Keratinocyte (primary cell): ENCODE measurements at regions not wholly inside any gene's neighbourhood (a gene's known extent, or its start where the extent isn't known, plus 50 kb on each side); places are given as distances from the start of the nearest gene placed in this dataset.

Source experiments
- DNase-seq: peaks from one replicate; pipeline ENCODE4 v3.0.0-alpha.2; 2011; ENCODE audit warnings: low read depth, missing footprints, low spot score
- FAIRE-seq: peaks from 2 replicates; lab custom pipeline; 2011; peaks lifted over from hg19 to GRCh38; lab: Jason Lieb, UNC
- H2AFZ ChIP-seq: 2 replicates; pipeline ENCODE4 v1.6.0; 2012; ENCODE audit warnings: low read length, control low read depth, inconsistent platforms; ENCODE audit not compliant: control insufficient read depth
- H3K27ac ChIP-seq: 2 replicates; pipeline ENCODE4 v1.5.1; 2011; ENCODE audit warnings: low read length; ENCODE audit not compliant: control insufficient read depth, insufficient read depth
- H3K27me3 ChIP-seq: 3 replicates; pipeline ENCODE4 v1.6.0; 2011; ENCODE audit warnings: low read length; ENCODE audit not compliant: control insufficient read depth, insufficient read depth; ENCODE audit errors: extremely low read depth
- H3K36me3 ChIP-seq, 2 experiments: 2 replicates in 1 of 2; 3 replicates in 1 of 2; pipeline ENCODE4 v1.5.1; 2011; ENCODE audit warnings: low read length in 2 of 2, mild to moderate bottlenecking in 1 of 2; ENCODE audit not compliant: control insufficient read depth in 2 of 2, insufficient read depth in 2 of 2; ENCODE audit errors: extremely low read depth in 1 of 2
- H3K4me1 ChIP-seq: 3 replicates; pipeline ENCODE4 v1.5.1; 2011; ENCODE audit warnings: low read length; ENCODE audit not compliant: control insufficient read depth, insufficient read depth; ENCODE audit errors: extremely low read depth
- H3K4me2 ChIP-seq: 3 replicates; pipeline ENCODE4 v1.6.0; 2011; ENCODE audit warnings: low read depth, low read length; ENCODE audit not compliant: control insufficient read depth, insufficient read depth; ENCODE audit errors: extremely low read depth
- H3K4me3 ChIP-seq, 3 experiments: fragments of 200-600 bp in 1 of 3; sonication (generic) in 1 of 3; 2 replicates in 2 of 3; 3 replicates in 1 of 3; pipeline ENCODE4 v1.5.1; 2011 to 2016; ENCODE audit warnings: low read length in 3 of 3, mild to moderate bottlenecking in 3 of 3, control low read depth in 2 of 3, inconsistent platforms in 1 of 3, low read depth in 1 of 3, mixed read lengths in 1 of 3, mixed run types in 1 of 3, moderate library complexity in 1 of 3; ENCODE audit not compliant: control insufficient read depth in 2 of 3, insufficient read depth in 2 of 3; ENCODE audit errors: extremely low read depth in 1 of 3
- H3K79me2 ChIP-seq: 2 replicates; pipeline ENCODE4 v1.6.0; 2012; ENCODE audit warnings: low read length; ENCODE audit not compliant: control insufficient read depth, insufficient read depth
- H3K9ac ChIP-seq: 3 replicates; pipeline ENCODE4 v1.6.0; 2011; ENCODE audit warnings: low read length; ENCODE audit not compliant: control insufficient read depth, insufficient read depth; ENCODE audit errors: extremely low read depth
- H3K9me1 ChIP-seq: 3 replicates; pipeline ENCODE4 v1.6.0; 2011; ENCODE audit warnings: low read length; ENCODE audit not compliant: control insufficient read depth, insufficient read depth; ENCODE audit errors: extremely low read depth
- H3K9me3 ChIP-seq: 2 replicates; pipeline ENCODE4 v1.5.1; 2012; ENCODE audit warnings: low read depth, low read length; ENCODE audit not compliant: control insufficient read depth
- H4K20me1 ChIP-seq: 3 replicates; pipeline ENCODE4 v1.6.0; 2011; ENCODE audit warnings: low read length; ENCODE audit not compliant: control insufficient read depth, insufficient read depth; ENCODE audit errors: extremely low read depth
- CTCF ChIP-seq, 3 experiments: IDR thresholded peaks in 1 of 3; conservative IDR thresholded peaks in 1 of 3; optimal IDR thresholded peaks in 1 of 3; 2 replicates in 2 of 3; 3 replicates in 1 of 3; pipeline versions ENCODE3 to v1.5.1; 2011; ENCODE audit warnings: low read length in 3 of 3, mild to moderate bottlenecking in 3 of 3, moderate library complexity in 2 of 3, control low read depth in 1 of 3, inconsistent platforms in 1 of 3; ENCODE audit not compliant: insufficient read depth in 2 of 3; ENCODE audit errors: extremely low read depth in 1 of 3
- EZH2 ChIP-seq: IDR thresholded peaks from one replicate; pipeline ENCODE4 v1.6.1; 2012; ENCODE audit warnings: inconsistent platforms, mild to moderate bottlenecking, low read length, moderate library complexity
- dilution Hi-C: fragments of 300-500 bp; cut with MboI; formaldehyde crosslinking; loops from one replicate; pipeline ENCODE4 v1.7.0; 2020; ENCODE audit warnings: low sequenced_read_pairs; ENCODE audit not compliant: extremely low pct_ligation_motif_present

GRCh38 chr14:71704210-71704609 lies 228.0 kb upstream of the RGS6 start:
- Histone ChIP-seq H3K27me3 (no peaks in the 10 kb centered on the region), H3K36me3 (peaks cover 0 to under 1% of the 10 kb centered on the region in 2 experiments), H3K4me3 (no peak overlapping the region), H3K79me2 (no peaks in the 10 kb centered on the region), H3K4me2 (no peak overlapping the region), H3K27ac (no peak overlapping the region), H3K4me1 (peaks cover 24% of the 10 kb centered on the region), H3K9me3 (no peaks in the 10 kb centered on the region), H2AFZ (no peak overlapping the region), H3K9ac (no peak overlapping the region), H4K20me1 (no peaks in the 10 kb centered on the region), H3K9me1 (no peaks in the 10 kb centered on the region)
- no peak for DNase-seq
- dilution Hi-C loops = no loop called here
- TF ChIP-seq EZH2 (no peak), CTCF (optimal IDR thresholded peaks at IDR 0.05 in 1 of 3, IDR thresholded peaks at IDR 0.05 in 1 of 3, conservative IDR thresholded peaks at IDR 0.05 in 1 of 3; ENCODE audit: extremely low read depth in 1 of 3, insufficient read depth in 2 of 3, low read length in 3 of 3) (no peak)
- no peak for FAIRE-seq

GRCh38 chr14:71705460-71705859 lies 226.8 kb upstream of the RGS6 start:
- no peak overlapping the region for H2AFZ ChIP-seq
- H3K4me2 ChIP-seq = no peak overlapping the region
- peaks cover 3% of the 10 kb centered on the region in 2 experiments for H3K36me3 ChIP-seq
- H3K4me3 ChIP-seq = no peak overlapping the region
- H3K9me3 ChIP-seq = no peaks in the 10 kb centered on the region
- no peaks in the 10 kb centered on the region for H3K27me3 ChIP-seq
- no peaks in the 10 kb centered on the region for H3K9me1 ChIP-seq
- H3K79me2 ChIP-seq = no peaks in the 10 kb centered on the region
- no peak overlapping the region for H3K9ac ChIP-seq
- H3K27ac ChIP-seq = no peak overlapping the region
- FAIRE-seq = no peak
- dilution Hi-C loops = no loop called here
- H3K4me1 ChIP-seq = peaks cover 24% of the 10 kb centered on the region
- no peaks in the 10 kb centered on the region for H4K20me1 ChIP-seq
- DNase-seq = no peak
- no peak for TF ChIP-seq EZH2
- TF ChIP-seq CTCF (optimal IDR thresholded peaks at IDR 0.05 in 1 of 3, IDR thresholded peaks at IDR 0.05 in 1 of 3, conservative IDR thresholded peaks at IDR 0.05 in 1 of 3; ENCODE audit: extremely low read depth in 1 of 3, insufficient read depth in 2 of 3, low read length in 3 of 3) = no peak
